Choroid plexus epithelial cell (primary cell): ENCODE measurements at regions not wholly inside any gene's neighbourhood (a gene's known extent, or its start where the extent isn't known, plus 50 kb on each side); places are given as distances from the start of the nearest gene placed in this dataset.

Source experiments
- DNase-seq: peaks from one replicate; pipeline ENCODE4 v3.0.0-alpha.2; 2010; ENCODE audit warnings: low read depth
- H3K4me3 ChIP-seq: 2 replicates; pipeline ENCODE4 v1.5.1; 2011; ENCODE audit warnings: low read depth, mild to moderate bottlenecking, control low read depth, low read length, moderate library complexity
- TF ChIP-seq, protein P1 (sequence below): conservative IDR thresholded peaks from 2 replicates; pipeline ENCODE4 v1.5.1; 2011; ENCODE audit warnings: low read depth, mild to moderate bottlenecking, control low read depth, inconsistent platforms, low read length, moderate library complexity

DNA sequence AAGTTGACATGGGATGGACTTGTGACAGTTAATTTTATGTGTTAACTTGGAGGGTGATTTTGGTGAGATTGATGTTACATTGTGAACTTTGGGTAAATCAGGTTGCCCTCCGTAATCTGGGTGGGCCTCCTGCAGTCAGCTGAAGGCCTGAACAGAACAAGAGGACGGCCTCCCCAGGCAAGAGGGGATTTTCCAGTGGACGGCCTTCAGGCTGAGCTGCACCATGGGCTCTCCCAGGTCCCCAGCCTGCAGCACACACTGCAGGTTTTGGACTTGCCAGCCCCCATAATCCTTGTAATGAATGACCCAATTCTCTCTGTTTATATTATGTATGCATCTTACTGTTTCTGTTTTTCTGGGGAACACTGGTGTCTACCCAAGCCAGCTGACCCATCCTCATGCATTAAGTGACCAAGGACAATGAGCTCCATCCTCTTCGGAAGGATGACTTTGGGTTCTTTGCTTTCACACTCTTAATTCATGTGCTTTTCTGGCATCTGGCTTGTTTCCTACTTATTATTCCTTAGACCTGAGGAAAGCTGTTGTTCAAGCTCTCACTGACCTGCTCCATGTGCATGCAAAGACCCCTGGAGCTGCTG, 64.2 kb downstream of the DACT2 start:
- TF ChIP-seq, protein P1, sequence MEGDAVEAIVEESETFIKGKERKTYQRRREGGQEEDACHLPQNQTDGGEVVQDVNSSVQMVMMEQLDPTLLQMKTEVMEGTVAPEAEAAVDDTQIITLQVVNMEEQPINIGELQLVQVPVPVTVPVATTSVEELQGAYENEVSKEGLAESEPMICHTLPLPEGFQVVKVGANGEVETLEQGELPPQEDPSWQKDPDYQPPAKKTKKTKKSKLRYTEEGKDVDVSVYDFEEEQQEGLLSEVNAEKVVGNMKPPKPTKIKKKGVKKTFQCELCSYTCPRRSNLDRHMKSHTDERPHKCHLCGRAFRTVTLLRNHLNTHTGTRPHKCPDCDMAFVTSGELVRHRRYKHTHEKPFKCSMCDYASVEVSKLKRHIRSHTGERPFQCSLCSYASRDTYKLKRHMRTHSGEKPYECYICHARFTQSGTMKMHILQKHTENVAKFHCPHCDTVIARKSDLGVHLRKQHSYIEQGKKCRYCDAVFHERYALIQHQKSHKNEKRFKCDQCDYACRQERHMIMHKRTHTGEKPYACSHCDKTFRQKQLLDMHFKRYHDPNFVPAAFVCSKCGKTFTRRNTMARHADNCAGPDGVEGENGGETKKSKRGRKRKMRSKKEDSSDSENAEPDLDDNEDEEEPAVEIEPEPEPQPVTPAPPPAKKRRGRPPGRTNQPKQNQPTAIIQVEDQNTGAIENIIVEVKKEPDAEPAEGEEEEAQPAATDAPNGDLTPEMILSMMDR: no peak
- DNase-seq: no peak
- no peak overlapping the region for H3K4me3 ChIP-seq

DNA sequence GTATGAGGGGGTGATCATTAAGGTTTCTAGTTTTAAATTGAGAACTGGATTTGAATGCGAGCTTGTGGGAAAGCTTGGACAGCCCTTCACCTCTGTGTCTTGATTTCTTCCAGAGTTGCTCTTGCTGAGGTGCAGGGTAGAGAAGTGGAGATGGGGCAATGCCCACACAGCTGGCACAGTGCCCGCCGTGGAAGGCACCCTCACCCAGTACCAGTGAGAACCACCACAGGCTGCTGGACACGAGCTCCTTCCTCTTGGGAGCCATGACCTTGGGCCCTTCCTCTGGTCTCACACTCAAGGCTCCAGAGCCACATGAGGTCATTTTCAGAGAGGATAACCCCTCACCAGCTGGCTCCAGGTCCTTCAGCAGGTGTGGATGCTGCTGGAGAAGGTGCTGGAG, 67.3 kb downstream of the DACT2 start:
- no peak for DNase-seq
- H3K4me3 ChIP-seq: no peak overlapping the region
- TF ChIP-seq, protein P1: no peak

DNA sequence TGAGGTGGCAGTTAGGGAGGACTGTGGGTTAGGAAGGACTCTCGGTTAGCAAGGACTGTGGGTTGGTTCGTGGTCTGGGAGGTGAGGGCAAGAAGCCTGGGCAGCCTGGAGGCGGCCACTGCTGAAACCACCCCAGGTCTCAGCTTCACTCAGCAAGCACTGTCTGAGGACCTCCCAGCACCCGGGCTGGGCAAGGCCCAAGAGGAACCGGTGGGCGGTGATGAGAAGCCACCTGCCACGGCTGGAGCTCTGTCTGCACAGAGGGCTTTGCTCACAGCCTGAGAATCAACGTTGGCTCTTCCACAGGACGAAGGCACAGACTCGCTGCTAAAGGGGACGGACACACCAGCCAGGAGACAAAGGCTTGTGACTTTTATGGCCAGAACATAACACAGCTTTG, 69.3 kb downstream of the DACT2 start:
- DNase-seq: no peak
- TF ChIP-seq, protein P1: no peak

DNA sequence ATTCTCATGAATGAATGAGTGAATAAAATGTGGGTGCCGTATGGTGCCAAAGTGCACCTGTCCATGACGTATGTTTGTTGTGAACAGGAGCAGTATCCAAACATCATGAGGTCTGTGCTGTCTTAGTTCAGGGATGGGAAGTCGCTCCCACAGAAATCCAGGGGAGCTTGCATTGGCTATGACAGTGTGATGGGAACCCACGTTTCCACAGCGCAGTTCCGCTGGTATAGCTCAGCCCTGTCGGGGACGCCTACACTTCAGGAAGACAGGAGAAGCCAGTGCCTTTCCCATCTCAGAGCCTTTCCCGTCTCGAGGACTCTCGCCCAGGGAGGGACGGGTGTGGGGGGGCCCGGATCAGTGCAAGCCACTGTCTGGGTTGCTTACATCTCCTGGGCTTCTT, 69.8 kb downstream of the DACT2 start:
- DNase-seq: no peak
- no peak overlapping the region for H3K4me3 ChIP-seq
- TF ChIP-seq, protein P1: no peak

More for the DNA sequence above, 69.3 kb downstream of the DACT2 start:
- no peak overlapping the region for H3K4me3 ChIP-seq

DNA sequence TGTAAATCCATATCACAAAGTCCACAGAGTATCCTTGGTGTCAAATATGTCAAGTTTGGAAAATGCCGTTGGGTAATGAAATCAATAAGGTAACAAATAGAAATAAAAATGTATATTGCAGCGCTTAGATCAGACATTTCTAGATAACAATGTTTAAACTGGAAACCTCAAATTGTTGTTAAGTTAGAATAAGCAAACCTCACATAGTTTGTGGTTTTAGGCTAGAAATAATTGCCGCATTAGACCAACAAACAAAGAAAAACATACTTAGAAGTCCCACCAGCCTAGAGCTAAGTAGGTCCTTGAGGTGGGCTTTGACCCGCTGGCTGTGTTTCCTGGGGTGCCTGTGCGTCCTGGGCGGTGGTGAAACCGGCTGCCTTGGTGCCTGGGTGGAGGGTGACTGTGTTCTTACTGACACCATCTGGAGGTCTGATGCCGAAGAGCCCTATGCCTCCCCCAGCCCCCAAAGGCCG, 71.4 kb downstream of the DACT2 start:
- H3K4me3 ChIP-seq: no peak overlapping the region
- DNase-seq: peak; percentile 7
- TF ChIP-seq, protein P1: no peak

DNA sequence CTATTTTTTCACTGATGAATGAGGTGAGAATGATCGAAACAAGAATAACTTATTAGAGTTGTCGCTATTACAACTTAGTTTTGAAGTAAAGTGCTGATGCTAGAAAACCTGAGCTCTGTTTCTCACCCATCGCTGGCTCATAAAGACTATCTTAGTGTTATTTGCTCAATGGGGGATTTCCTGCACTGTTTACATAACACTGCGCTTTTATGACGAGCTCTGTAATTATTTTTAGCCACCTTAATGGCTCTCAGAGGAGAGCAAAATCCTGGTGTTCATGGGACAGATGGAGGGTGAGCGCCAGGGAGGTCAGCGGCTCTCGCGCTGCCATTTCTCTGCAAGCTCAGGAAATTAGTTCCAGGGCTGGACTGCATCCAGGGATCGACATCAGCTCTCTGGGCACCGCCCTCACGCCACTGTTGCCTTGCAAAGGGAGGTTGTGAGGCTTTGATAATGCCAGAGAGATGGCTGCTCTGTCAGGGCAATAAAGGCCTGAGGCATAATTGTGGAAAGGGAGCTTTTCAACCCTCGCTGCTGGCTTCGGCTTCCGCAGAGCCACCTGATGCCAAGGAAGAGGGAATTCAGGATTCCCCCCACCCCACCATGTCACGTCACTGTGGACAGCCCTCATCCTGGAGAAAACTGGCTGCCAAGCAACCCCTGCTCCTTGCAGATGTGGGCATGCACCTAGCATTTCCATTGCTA, 72.0 kb downstream of the DACT2 start:
- peak; percentile 11 for DNase-seq
- H3K4me3 ChIP-seq: no peak overlapping the region
- TF ChIP-seq, protein P1: no peak
